Right lobe of liver (tissue), 6 donors: ENCODE measurements at regions not wholly inside any gene's neighbourhood (a gene's known extent, or its start where the extent isn't known, plus 50 kb on each side); places are given as distances from the start of the nearest gene placed in this dataset.

Experiments
- ATAC-seq, 4 donors: fragments of 200-7000 bp; cut with Tn5 transposase; one replicate each; pipeline ENCODE4 v1.9.1; 2020; ENCODE audit warnings: mild to moderate bottlenecking in 4 of 4, moderate library complexity in 4 of 4
- DNase-seq, 3 donors: peaks; one replicate each; pipeline ENCODE4 v3.0.0-alpha.2; 2020
- H3K27ac ChIP-seq, 3 donors: fragments of 200-600 bp; one replicate each; pipeline ENCODE4 v1.8.0; 2022
- H3K27me3 ChIP-seq, 2 donors: fragments of 200-600 bp; one replicate each; pipeline ENCODE4 v1.8.0; 2022
- H3K36me3 ChIP-seq, 4 donors: fragments of 200-600 bp; sonication (generic) in 1 of 4; one replicate each; pipeline versions ENCODE4 v1.5.1 to v1.8.0; 2017 to 2022; ENCODE audit warnings: control low read depth in 1 of 4
- H3K4me1 ChIP-seq, 4 donors: fragments of 200-600 bp; sonication (generic) in 1 of 4; one replicate each; pipeline versions ENCODE4 v1.5.1 to v1.8.0; 2017 to 2022; ENCODE audit warnings: control low read depth in 1 of 4
- H3K4me3 ChIP-seq, 3 donors: fragments of 200-600 bp; one replicate each; pipeline ENCODE4 v1.8.0; 2022
- H3K9me3 ChIP-seq, 4 donors: fragments of 200-600 bp; sonication (generic) in 1 of 4; one replicate each; pipeline versions ENCODE4 v1.5.1 to v1.8.0; 2017 to 2022; ENCODE audit warnings: control low read depth in 1 of 4
- POLR2A ChIP-seq: fragments of 450-650 bp; IDR thresholded peaks from one replicate; pipeline ENCODE4 v1.6.1; 2017; ENCODE audit warnings: antibody characterized with exemption, mild to moderate bottlenecking
- WGBS: methylation state at CpG from one replicate; pipeline ENCODE4 v1.1.6; 2018; ENCODE audit warnings: low coverage, low lambda C conversion rate; ENCODE audit not compliant: insufficient coverage; ENCODE audit errors: missing lambda C conversion rate; 5-methylcytosine and 5-hydroxymethylcytosine counted together
- intact Hi-C, 2 donors: fragments of 100-400 bp; cut with DNase I; formaldehyde crosslinking; loops; one replicate each; pipeline versions ENCODE4 v1.11.2 to v1.14.1; 2022
- TF ChIP-seq, protein P1 (sequence below), 4 donors: fragments of 200-600 bp in 3 of 4; fragments of 450-650 bp in 1 of 4; IDR thresholded peaks; one replicate each; pipeline versions ENCODE4 v1.5.1 to v1.8.0; 2016 to 2022; ENCODE audit warnings: antibody characterized with exemption in 4 of 4, mild to moderate bottlenecking in 2 of 4
- donor health status: DM: no; HTN: yes; CAD: no.
- donor health status: DM: no; HTN: no; CAD: no.
- donor health status: DM: no; HTN: no; CAD: no.
- donor health status: DM: no; HTN: yes; CAD: no.
- donor health status: DM: no; HTN: yes; CAD: no.

DNA sequence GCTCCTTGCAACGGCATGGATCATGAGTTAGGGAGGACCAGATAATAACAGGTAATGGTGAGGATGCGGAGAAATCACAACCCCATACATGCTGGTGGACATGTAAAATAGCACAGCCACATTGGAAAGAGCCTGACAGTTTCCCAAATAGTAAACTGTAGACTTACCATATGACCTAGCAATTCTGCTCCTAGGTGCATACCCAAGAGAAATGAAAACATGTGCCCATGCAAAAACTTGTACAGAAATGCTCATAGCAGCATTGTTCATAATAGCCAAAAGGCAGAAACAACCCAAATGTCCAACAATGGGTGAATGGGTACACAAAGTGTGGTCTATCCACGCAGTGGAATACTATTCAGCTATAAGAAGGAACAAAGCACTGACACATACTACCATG is 97.5 kb upstream of the VRK1 start:
- Histone ChIP-seq H3K27me3 (no peaks in the 10 kb centered on the region), H3K4me1 (no peaks in the 10 kb centered on the region), H3K4me3 (no peak overlapping the region), H3K36me3 (no peaks in the 10 kb centered on the region), H3K9me3 (no peaks in the 10 kb centered on the region), H3K27ac (no peak overlapping the region)
- intact Hi-C loops, result no loop called here
- no peak for TF ChIP-seq POLR2A
- TF ChIP-seq, protein P1, sequence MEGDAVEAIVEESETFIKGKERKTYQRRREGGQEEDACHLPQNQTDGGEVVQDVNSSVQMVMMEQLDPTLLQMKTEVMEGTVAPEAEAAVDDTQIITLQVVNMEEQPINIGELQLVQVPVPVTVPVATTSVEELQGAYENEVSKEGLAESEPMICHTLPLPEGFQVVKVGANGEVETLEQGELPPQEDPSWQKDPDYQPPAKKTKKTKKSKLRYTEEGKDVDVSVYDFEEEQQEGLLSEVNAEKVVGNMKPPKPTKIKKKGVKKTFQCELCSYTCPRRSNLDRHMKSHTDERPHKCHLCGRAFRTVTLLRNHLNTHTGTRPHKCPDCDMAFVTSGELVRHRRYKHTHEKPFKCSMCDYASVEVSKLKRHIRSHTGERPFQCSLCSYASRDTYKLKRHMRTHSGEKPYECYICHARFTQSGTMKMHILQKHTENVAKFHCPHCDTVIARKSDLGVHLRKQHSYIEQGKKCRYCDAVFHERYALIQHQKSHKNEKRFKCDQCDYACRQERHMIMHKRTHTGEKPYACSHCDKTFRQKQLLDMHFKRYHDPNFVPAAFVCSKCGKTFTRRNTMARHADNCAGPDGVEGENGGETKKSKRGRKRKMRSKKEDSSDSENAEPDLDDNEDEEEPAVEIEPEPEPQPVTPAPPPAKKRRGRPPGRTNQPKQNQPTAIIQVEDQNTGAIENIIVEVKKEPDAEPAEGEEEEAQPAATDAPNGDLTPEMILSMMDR (IDR thresholded peaks at IDR 0.05), result no peak
- WGBS, result 72% methylated on average over 2 of the region's 3 CpGs
- no peak for DNase-seq
- ATAC-seq, result no peak

DNA sequence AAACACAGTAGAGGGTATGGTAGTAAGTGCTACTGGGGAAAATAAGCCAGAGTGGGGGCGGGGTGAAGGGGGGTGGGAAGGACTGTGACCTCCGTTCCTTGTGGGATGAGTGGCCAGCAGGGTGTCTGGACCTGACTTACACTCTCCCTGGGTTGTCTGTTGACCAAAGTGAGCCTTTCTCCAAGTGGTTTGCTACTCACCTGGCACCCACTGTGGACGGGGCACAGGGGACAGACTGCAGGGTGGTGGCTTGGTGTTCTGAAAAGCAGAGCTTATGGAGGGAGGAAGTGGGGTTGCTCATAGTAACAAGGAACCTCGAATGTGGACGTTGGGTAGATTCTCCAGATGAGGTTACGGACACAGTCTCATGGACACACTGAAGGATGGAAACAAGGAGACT is 94.4 kb upstream of the VRK1 start:
- Histone ChIP-seq H3K4me3 (no peak overlapping the region), H3K9me3 (no peaks in the 10 kb centered on the region), H3K27ac (no peak overlapping the region), H3K4me1 (no peaks in the 10 kb centered on the region), H3K27me3 (no peaks in the 10 kb centered on the region), H3K36me3 (no peaks in the 10 kb centered on the region)
- no peak for TF ChIP-seq POLR2A
- TF ChIP-seq, protein P1 (IDR thresholded peaks at IDR 0.05), result no peak
- WGBS, result 45% methylated on average over 4 of the region's 6 CpGs
- ATAC-seq (no peak), DNase-seq (no peak)
- intact Hi-C loops, result no loop called here

DNA sequence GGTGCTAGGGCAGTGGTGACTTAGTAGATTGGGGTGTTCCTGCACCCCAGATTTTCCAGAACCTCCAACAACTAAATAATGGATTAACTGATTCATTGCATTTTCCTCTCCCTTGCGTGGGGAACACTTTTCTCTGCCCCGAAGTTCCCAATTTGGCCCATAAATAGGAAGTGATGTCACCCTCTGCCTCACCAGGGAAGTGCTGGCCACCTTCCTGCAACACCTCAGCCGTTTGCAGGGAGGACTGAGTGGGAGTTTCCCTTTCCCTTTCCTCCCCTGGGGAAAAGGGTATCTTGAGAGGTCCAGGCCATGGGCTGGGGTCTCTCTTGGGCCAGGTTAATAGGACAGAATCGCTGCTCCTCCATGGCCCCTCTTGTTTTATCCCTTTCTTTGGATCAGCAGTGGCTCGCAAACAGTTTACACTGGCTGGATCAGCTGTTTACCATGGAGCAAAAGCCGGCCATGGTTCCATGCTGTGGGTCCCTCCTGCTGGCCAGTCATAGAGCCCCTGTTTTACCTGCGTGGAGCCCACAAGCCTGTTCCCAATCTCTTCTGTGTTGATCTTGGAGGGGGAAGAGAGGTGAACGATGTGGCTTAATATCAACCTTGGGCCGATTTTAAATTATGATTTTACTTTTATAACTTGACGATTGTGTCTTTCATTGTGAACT is 91.6 kb upstream of the VRK1 start:
- Histone ChIP-seq H3K4me3 (no peak overlapping the region), H3K36me3 (no peaks in the 10 kb centered on the region), H3K9me3 (no peaks in the 10 kb centered on the region), H3K27me3 (no peaks in the 10 kb centered on the region), H3K4me1 (no peaks in the 10 kb centered on the region), H3K27ac (no peak overlapping the region)
- TF ChIP-seq POLR2A, result no peak
- TF ChIP-seq, protein P1 (IDR thresholded peaks at IDR 0.05), result no peak
- ATAC-seq (no peak), DNase-seq (no peak)
- 45% methylated on average over 6 of the region's 10 CpGs for WGBS
- intact Hi-C loops, result no loop called here

DNA sequence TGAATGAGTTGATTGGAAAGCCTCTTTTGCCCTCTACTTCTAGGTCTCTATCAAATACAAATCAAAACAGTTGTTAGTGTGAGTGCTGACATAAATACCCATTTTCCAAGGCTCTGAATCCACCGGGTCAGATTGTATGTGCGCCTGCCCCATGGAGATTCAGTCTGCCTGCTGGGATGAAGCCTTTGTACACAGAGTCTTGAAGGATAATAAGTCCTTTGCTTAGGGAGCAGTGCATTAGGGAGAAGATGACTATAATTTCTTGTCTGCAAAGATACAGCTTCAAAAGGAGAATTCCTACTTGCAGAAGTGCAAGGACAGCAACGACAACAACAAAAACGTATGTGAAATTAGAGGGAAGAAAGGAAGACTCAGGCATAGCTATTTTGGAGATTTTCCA is 90.3 kb upstream of the VRK1 start:
- Histone ChIP-seq H3K36me3 (no peaks in the 10 kb centered on the region), H3K4me1 (no peaks in the 10 kb centered on the region), H3K9me3 (no peaks in the 10 kb centered on the region), H3K4me3 (no peak overlapping the region), H3K27me3 (no peaks in the 10 kb centered on the region), H3K27ac (no peak overlapping the region)
- no peak for ATAC-seq
- TF ChIP-seq, protein P1 (IDR thresholded peaks at IDR 0.05), result no peak
- no peak for TF ChIP-seq POLR2A
- WGBS, result 61% methylated on average over 4 of the region's 4 CpGs
- DNase-seq, result no peak
- intact Hi-C loops, result no loop called here
